ENCODE measurements at regions not wholly inside any gene's neighbourhood (a gene's known extent, or its start where the extent isn't known, plus 50 kb on each side); places are given as distances from the start of the nearest gene placed in this dataset.

DNA sequence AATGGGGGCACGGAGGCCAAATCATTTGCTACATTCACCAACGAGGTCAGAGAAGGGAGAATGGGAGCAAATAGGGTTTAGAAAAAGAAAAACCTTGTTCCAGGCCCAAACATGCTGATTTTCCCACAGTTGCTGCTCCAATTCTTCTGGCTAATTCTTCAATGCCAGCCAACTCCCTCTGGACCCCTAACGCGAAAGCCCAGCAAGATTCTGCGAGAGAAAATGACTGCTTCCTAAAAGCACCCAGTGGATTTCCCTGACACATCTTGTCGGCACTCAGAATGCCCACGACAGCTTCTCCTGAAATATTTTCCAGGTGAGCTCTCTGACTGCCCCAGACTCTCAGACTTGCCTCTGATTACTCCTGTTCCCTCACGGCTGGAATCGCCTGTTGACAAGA, 689.4 kb downstream of the MED13L start:
- TF ChIP-seq EP300 (IDR thresholded peaks at IDR 0.05; ENCODE audit: borderline replicate concordance) (no peak), CEBPB (IDR thresholded peaks at IDR 0.05) (no peak), TAF1 (IDR thresholded peaks at IDR 0.05; ENCODE audit: low read depth) (no peak), EGR1 (IDR thresholded peaks at IDR 0.05) (no peak), YY1 (IDR thresholded peaks at IDR 0.05; ENCODE audit: low read depth) (no peak), TCF12 (IDR thresholded peaks at IDR 0.05; ENCODE audit: low read depth) (no peak), RAD21 (IDR thresholded peaks at IDR 0.05; ENCODE audit: low read depth) (no peak), CREB1 (IDR thresholded peaks at IDR 0.05; ENCODE audit: low read depth) (no peak), NFIC (IDR thresholded peaks at IDR 0.05) (no peak), FOXM1 (IDR thresholded peaks at IDR 0.05; ENCODE audit: borderline replicate concordance, low read depth) (no peak)
- TF ChIP-seq, protein P1, sequence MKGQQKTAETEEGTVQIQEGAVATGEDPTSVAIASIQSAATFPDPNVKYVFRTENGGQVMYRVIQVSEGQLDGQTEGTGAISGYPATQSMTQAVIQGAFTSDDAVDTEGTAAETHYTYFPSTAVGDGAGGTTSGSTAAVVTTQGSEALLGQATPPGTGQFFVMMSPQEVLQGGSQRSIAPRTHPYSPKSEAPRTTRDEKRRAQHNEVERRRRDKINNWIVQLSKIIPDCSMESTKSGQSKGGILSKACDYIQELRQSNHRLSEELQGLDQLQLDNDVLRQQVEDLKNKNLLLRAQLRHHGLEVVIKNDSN (IDR thresholded peaks at IDR 0.05) = no peak
- TF ChIP-seq, protein P2, sequence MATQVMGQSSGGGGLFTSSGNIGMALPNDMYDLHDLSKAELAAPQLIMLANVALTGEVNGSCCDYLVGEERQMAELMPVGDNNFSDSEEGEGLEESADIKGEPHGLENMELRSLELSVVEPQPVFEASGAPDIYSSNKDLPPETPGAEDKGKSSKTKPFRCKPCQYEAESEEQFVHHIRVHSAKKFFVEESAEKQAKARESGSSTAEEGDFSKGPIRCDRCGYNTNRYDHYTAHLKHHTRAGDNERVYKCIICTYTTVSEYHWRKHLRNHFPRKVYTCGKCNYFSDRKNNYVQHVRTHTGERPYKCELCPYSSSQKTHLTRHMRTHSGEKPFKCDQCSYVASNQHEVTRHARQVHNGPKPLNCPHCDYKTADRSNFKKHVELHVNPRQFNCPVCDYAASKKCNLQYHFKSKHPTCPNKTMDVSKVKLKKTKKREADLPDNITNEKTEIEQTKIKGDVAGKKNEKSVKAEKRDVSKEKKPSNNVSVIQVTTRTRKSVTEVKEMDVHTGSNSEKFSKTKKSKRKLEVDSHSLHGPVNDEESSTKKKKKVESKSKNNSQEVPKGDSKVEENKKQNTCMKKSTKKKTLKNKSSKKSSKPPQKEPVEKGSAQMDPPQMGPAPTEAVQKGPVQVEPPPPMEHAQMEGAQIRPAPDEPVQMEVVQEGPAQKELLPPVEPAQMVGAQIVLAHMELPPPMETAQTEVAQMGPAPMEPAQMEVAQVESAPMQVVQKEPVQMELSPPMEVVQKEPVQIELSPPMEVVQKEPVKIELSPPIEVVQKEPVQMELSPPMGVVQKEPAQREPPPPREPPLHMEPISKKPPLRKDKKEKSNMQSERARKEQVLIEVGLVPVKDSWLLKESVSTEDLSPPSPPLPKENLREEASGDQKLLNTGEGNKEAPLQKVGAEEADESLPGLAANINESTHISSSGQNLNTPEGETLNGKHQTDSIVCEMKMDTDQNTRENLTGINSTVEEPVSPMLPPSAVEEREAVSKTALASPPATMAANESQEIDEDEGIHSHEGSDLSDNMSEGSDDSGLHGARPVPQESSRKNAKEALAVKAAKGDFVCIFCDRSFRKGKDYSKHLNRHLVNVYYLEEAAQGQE (IDR thresholded peaks at IDR 0.05; ENCODE audit: low read depth) = no peak
- TF ChIP-seq, protein P3, sequence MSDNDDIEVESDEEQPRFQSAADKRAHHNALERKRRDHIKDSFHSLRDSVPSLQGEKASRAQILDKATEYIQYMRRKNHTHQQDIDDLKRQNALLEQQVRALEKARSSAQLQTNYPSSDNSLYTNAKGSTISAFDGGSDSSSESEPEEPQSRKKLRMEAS (IDR thresholded peaks at IDR 0.05) = no peak
